Colonic mucosa (tissue), 4 donors: ENCODE measurements at regions not wholly inside any gene's neighbourhood (a gene's known extent, or its start where the extent isn't known, plus 50 kb on each side); places are given as distances from the start of the nearest gene placed in this dataset.

Source experiments
- DNase-seq: peaks from one replicate; pipeline ENCODE4 v3.0.0-alpha.2; 2020
- H3K27ac ChIP-seq: fragments of 200-600 bp; one replicate; pipeline ENCODE4 v1.8.0; 2021
- H3K27me3 ChIP-seq: fragments of 200-600 bp; one replicate; pipeline ENCODE4 v1.8.0; 2021
- H3K36me3 ChIP-seq: fragments of 200-600 bp; one replicate; pipeline ENCODE4 v1.8.0; 2021
- H3K4me1 ChIP-seq: fragments of 200-600 bp; one replicate; pipeline ENCODE4 v1.8.0; 2021; ENCODE audit warnings: mild to moderate bottlenecking
- H3K4me3 ChIP-seq: fragments of 200-600 bp; one replicate; pipeline ENCODE4 v1.8.0; 2021
- H3K9ac ChIP-seq, 2 donors: one replicate each; pipeline ENCODE4 v1.7.0; 2013; ENCODE audit warnings: control low read depth in 2 of 2, low read depth in 2 of 2, low read length in 2 of 2
- H3K9me3 ChIP-seq: fragments of 200-600 bp; one replicate; pipeline ENCODE4 v1.8.0; 2021
- intact Hi-C: fragments of 100-400 bp; cut with DNase I; formaldehyde crosslinking; loops from one replicate; pipeline ENCODE4 v1.14.1; 2022
- TF ChIP-seq, protein P1 (sequence below): fragments of 200-600 bp; IDR thresholded peaks from one replicate; pipeline ENCODE4 v1.8.0; 2022; ENCODE audit warnings: antibody characterized with exemption, mild to moderate bottlenecking
- donor health status: healthy.
- donor health status: DM: no; HTN: no; CAD: no.
- donor health status: DM: no; HTN: no; CAD: no.

DNA sequence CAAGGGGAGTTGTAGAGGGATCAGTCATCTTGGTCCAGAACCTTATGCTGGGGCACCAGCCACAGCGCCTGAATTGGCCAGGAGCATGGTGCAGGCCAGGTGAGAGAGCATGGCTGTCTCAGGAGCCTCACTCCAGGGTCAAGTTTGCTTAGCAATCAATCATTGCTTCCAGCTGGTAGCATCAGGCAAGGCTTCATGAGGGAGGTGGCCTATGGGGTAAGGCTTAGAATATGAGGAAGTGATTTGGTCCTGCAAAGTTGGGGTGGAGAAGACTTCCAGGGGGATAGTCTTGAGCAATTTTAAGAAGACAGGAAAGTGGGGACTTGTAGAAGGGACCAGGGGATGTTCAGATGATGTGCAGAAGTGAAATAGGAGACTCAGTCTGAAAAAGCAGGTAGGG lies 53.9 kb upstream of the PITX1 start:
- TF ChIP-seq, protein P1, sequence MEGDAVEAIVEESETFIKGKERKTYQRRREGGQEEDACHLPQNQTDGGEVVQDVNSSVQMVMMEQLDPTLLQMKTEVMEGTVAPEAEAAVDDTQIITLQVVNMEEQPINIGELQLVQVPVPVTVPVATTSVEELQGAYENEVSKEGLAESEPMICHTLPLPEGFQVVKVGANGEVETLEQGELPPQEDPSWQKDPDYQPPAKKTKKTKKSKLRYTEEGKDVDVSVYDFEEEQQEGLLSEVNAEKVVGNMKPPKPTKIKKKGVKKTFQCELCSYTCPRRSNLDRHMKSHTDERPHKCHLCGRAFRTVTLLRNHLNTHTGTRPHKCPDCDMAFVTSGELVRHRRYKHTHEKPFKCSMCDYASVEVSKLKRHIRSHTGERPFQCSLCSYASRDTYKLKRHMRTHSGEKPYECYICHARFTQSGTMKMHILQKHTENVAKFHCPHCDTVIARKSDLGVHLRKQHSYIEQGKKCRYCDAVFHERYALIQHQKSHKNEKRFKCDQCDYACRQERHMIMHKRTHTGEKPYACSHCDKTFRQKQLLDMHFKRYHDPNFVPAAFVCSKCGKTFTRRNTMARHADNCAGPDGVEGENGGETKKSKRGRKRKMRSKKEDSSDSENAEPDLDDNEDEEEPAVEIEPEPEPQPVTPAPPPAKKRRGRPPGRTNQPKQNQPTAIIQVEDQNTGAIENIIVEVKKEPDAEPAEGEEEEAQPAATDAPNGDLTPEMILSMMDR = no peak
- intact Hi-C loops = no loop called here
- Histone ChIP-seq H3K9me3 (no peaks in the 10 kb centered on the region), H3K27ac (no peak overlapping the region), H3K36me3 (no peaks in the 10 kb centered on the region), H3K4me1 (no peaks in the 10 kb centered on the region), H3K9ac (no peak overlapping the region), H3K4me3 (no peak overlapping the region), H3K27me3 (no peaks in the 10 kb centered on the region)
- no peak for DNase-seq

DNA sequence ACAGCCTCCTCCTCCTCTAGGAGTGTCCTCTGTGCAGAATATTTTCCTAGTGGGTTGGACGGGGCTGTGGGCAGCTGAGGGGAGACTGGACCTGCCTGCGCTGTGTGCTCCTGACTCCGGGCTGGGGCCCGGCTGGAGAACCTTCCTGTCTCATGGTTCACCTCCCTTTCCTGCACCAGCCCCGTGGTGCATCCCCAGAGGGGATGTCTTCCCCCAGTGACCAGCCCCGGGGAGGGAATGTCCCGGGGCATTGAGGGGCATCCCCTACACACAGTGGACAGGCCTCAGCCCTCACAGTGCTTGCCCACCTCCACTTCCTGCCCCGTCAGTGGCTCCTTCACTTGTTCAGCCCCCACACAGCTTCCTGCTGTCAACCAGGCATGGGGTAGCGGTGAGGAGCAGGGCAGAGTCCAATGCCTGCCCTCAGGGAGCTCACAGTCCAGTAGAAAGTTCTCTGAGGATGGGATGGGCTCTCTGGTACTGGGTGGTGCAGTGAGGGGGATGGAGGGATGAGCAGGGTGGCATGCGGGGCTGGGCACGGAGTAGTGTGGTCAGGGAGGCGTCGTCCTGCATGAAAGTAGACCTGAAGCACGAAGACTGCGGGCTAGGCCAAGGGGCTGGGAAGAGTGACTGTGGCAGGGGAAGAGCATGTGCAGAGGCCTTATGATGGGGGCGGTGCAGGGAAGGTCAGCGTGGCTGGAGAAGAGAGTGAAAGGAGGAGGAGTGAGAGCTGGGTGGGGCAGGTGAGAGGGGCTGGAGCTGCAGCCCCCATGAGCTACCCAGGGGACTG lies 52.1 kb upstream of the PITX1 start:
- no peaks in the 10 kb centered on the region for H3K9me3 ChIP-seq
- no peaks in the 10 kb centered on the region for H3K27me3 ChIP-seq
- no peak overlapping the region for H3K4me3 ChIP-seq
- intact Hi-C loops = no loop called here
- no peaks in the 10 kb centered on the region for H3K36me3 ChIP-seq
- H3K27ac ChIP-seq = no peak overlapping the region
- no peak overlapping the region for H3K9ac ChIP-seq
- no peak for DNase-seq
- no peaks in the 10 kb centered on the region for H3K4me1 ChIP-seq
- TF ChIP-seq, protein P1 = no peak

DNA sequence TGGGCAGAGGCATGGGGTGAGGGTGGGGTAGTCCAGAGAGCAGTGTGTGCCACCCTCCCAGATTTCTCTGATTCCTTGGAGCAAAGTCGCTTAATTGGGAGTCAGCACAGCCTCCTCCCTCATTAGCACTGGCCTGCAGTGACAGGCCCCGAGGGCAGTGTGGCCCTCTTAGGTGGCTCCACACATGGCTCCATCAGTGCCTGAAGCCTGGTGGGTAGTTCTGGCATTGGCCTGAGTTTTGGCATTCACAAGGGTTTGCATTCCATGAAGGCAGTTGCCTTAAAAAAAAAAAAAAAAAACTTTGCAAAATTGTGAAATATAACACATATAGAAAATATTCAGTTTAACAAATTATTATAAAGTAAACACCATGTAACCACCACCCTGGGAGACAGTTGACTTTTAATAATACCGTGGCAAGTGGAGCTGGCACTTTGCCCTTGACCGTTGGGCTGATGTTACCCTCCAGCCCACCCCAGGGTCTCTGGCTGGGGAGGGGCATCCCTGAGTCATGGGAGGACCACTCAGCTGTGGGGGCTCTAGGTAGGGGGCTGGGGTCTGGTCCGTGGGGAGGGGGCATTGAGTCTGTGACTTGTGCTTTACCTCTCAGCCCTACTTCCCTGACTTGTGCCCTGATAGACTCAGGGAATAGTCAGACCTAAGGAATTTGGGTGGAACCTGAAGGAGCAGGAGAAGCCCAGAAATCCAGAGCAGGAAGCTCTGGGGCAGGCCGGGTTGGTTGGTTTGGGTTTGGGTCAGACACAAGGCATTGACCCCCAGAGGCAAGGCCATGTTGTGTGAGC lies 51.3 kb upstream of the PITX1 start:
- no peaks in the 10 kb centered on the region for H3K27me3 ChIP-seq
- H3K4me1 ChIP-seq = no peaks in the 10 kb centered on the region
- H3K4me3 ChIP-seq = no peak overlapping the region
- intact Hi-C loops = no loop called here
- no peak overlapping the region for H3K9ac ChIP-seq
- TF ChIP-seq, protein P1 = no peak
- H3K36me3 ChIP-seq = no peaks in the 10 kb centered on the region
- no peak overlapping the region for H3K27ac ChIP-seq
- DNase-seq = no peak
- no peaks in the 10 kb centered on the region for H3K9me3 ChIP-seq
